GM18870 (cell line): ENCODE measurements at regions not wholly inside any gene's neighbourhood (a gene's known extent, or its start where the extent isn't known, plus 50 kb on each side); places are given as distances from the start of the nearest gene placed in this dataset.
"Not testable (repeated sequence)": the region's sequence is repeated elsewhere in the genome, so short reads cannot be mapped to it uniquely, and the experiment has no call there.

Source experiments
- ATAC-seq: cut with Tn5 transposase; IDR thresholded peaks from one replicate; pipeline ENCODE4 v1.9.1; 2021; ENCODE audit warnings: moderate library complexity; ENCODE audit not compliant: unreplicated experiment

DNA sequence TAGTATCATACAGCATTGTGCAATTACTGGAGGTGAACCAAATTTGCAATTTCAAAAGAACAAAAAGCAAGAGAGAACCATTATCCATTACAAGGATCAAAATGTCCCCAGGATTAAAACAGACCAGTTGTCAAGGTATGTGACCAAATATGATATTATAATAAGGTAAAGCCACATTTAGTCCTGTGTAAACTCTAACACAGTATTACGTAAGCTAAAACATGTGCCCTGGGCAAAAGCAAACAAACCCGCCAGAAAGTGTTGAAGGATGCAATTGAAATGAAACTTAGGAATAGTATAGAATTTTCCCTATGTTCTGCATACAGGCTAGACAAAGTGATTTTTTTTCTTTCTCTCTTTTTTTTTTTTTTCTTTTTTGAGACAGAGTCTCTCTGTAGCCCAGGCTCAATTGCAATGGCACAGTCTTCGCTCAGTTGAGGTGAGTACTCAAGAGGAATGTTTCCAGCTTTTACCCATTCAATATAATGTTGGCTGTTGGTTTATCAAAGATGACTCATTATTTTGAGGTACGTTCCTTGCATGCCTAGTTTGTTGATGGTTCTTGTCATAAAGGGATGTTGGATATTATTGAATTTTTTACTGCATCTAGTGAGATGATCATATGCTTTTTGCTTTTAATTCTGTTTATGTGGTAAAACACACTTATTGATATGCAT, 137.1 kb upstream of the FOXG1 start:
- ATAC-seq, result no peak

DNA sequence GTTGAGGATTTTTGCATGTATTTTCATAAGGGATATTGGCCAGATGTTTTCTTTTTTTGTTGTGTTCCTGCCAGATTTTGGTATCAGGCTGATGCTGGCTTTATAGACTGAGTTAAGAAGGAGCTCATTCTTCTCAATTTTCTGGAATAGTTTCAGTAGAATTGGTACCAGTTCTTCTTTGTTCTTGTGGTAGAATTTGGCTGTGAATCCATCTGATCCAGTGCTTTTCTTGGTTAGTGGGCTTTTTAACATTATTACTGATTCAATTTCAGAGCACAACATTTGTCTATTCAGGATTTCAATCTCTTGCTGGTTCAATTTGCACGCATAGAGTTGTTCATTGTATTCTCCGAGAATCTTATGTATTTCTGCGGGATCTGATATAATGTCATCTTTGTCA, 136.5 kb upstream of the FOXG1 start:
- no peak for ATAC-seq

DNA sequence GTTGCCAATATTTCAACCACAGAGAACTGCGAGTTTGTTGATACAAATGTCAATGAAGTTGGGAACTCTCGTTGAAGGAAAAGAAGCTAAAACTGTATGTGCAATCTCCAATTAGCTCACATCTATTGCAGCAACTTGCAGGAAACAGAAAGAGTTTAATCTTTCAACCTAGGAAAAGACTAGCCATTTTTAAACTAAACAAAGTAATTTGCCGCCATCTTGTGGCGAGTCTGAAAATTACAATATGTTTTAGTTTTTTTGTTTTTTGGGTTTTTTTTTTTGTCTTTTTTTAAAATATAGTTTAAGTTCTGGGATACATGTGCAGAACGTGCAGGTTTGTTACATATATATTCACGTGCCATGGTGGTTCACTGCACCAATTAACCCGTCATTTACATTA, 131.2 kb upstream of the FOXG1 start:
- ATAC-seq, result no peak

DNA sequence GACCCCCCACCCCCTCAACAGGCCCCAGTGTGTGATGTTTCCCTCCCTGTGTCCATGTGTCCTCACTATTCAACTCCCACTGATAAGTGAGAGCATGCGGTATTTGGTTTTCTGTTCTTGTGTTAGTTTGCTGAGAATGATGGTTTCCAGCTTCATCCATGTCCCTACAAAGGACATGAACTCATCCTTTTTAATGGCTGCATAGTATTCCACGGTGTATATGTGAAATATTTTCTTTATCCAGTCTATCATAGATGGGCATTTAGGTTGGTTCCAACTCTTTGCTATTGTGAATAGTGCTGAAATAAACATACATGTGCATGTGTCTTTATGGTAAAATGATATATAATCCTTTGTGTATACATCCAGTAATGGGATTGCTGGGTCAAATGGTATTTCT, 130.8 kb upstream of the FOXG1 start:
- not testable (repeated sequence) for ATAC-seq

DNA sequence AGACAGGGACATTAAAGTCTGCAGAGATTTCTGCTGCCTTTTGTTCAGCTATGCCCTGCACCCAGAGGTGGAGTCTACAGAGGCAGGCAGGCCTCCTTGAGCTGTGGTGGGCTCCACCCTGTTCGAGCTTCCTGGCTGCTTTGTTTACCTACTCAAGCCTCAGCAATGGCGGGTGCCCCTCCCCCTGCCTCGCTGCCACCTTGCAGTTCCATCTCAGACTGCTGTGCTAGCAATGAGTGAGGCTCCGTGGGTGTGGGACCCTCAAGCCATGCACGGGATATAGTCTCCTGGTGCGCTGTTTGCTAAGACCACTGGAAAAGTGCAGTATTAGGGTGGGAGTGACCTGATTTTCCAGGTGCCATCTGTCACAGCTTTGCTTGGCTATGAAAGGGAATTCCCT, 125.4 kb upstream of the FOXG1 start:
- ATAC-seq, result not testable (repeated sequence)

DNA sequence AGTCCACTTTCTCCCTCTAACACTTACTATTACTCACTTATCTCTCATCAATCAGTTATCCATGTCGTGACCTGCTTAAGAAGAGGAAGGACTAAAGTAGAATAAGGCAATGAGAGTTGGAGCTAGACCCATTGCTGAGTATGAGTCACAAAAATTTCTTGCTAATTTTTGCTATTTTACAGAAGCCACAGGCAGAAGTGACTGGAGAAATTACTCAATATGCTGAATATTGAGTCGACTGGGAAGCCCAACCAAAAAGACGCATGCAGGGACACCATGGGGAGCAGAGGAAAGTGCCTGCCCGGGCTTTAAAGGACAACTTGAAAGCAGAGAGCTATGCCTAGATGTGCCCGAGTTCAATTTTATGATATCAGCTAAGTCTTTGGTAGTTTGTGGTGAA, 115.4 kb upstream of the FOXG1 start:
- ATAC-seq, result no peak

DNA sequence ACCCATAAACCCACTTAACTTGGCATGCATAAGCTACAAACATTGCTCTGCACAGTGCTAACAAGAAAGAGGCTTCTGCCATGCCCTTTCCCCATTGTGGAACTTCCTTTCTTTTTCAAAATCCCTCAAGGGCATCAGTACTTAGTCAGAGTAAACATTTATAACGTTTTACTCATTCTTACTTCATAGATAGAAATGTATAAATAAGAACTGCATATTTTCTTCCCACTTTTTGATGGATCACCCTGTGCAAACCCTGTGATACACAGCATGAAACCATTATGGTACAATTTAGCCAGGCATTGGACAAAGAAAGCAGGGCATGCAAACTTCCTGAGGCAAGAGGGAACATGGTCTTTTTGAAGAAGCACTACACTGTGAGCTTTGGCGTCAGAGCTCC, 113.8 kb upstream of the FOXG1 start:
- no peak for ATAC-seq

DNA sequence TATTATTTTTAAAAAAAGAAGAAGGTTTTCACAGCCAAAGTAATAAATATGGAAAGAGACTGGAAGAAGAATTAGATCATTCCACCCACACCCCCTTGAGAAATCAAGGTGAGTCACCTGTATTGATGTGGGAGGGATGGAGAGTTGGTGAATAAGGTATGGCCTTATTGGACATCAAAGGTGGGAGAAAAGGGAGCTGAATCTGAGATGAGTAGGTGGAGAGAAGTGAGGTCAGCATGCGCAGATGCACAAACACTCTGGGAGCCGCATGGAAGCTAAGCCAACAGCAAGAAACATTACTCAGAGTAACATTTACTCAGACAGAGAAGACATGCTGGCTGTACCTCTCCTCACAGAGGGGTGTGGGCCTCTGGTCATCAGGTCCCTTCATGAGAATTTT, 113.1 kb upstream of the FOXG1 start:
- no peak for ATAC-seq

DNA sequence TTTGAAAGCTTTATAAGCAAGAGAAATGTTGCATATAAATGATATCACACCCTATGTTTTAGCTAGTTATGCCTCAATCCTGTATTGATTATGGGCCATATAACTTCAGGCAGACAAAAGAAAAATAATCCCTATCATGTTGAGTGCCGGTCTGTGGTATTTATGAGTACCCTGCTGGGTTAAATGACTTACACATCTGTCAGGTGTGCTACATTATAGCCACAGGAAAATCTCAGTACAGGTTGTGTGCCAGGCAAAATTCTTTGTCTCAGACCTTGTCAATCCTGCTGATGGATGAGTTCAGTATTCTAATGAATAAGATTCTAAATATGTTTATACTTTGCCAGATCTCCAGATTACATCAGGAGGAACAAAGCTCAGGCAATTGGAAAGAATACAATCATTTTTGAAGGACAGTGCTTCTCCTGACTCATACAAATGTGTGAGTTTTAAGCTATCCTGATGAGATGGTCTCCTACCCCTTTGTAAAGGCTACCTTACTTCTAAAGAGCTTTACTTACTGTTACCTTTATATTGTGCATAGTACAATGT, 109.8 kb upstream of the FOXG1 start:
- ATAC-seq, result no peak

DNA sequence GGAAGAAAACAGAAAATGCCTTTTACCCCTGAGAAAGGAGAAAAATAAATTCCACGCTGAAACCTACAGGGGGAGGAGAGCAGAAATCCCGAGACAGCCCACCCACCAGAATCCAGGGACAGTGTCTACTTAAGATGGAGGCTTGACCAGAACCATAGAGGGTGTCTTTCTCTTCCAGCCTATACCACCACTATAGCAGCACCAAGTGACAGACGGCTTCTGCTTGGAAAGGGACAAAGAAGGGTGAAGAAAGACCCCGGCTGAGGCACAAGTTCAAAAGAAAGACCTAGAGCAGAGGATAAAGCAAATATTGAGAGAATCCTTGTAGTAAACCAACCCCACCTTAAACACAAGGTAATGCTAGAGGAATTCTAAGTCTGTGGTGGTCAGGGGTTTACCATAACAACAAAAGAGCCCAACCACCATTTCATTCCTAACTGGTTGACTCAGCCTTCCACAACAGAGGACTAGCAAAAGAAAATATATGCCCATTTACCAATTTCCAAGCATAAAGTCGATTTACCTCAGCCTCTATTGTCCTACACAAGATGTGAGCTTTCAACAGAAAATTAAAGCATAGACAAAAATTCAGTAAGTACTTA, 105.3 kb upstream of the FOXG1 start:
- ATAC-seq, result no peak

DNA sequence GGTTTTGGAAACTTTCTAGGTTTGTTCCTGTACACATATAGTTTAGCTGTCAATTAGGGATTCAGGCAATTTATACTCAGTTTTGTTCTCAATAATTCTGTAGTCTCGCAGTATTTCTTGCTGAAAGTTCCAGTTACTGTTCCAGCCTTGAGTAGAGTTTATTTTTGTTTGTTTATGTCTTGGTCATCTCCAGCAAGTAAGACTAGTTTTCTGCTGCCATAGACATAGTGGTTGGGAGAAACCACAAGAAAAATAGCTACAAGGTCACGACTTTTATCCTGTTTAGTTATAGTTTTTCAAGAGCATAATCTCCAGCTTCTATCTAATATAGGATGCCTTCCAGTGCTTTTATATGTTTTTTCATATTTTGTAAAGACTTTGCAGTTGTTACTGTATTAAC, 99.6 kb upstream of the FOXG1 start:
- no peak for ATAC-seq

DNA sequence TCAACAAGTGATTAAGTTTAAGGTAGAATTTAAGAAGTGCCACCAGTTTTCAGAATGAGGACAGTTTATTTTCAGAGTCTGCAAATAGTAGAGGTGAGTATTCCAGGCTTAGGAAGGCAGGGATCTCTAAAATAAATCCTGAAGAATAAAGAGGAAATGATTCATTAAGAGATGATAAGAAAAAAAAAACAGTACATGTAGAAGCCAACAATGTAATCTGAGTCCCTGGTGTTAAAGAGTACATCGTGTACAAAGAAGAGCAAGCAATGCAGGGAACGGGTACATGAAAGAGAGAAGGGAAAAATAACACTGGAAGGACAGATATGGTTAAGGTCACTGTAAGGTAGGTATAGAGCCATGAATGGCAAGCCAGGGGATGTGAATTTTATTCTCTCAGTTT, 95.2 kb upstream of the FOXG1 start:
- ATAC-seq, result no peak

DNA sequence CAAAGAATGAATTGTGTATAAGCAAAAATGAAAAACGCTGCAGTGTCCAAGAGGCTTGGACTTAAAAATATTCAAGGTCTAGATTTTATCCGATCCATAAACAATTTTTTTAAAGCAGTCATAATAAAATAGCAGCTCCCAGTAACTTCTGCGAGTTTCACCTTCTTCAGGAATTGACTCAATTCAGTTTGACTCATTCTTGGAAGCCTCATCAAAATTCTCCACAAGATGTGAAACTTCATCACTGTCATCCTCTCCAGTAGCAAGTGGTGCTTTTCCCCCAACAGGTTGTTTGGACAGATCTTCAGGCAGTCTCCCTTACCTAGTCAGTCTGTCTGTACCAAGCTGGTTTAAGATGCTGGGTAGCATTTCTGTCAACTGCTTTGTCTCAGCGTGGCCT, 93.5 kb upstream of the FOXG1 start:
- ATAC-seq, result no peak

DNA sequence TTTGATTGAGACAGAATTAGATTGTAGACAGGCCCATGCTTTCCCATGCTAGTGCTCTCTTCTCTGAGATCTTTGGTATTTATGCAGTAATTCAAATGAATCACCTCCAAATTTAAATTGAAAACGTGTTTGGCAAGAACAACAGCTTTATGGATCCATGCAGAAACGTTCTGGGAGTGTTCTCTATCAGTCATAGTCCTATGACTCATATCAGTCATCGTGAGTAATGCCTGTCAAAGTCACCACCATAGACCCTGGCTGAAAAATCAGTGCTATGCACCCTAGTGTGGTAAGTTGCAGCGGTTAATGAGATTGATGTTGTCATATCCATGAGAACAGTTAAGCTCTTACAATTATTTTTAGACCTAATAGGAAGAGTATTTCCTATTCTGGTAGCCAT, 90.1 kb upstream of the FOXG1 start:
- ATAC-seq, result peak; percentile 43

DNA sequence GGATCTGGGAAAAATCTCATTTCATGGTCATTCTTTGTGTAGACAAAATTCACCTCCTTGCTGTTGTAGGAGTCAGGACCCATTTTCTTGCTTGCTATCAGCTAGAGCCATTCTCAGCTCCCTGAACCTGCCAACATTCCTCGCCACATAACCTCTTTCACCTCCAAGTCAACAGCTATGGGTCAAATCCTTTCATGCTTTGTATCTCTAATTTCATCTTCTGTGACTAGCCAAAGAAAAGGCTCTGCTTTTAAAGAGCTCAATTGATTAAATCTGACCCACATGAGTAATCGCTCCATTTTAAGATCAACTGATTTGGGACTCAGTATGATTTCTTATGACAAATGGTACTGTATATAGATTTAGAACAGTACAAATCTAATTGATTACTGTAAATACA, 89.2 kb upstream of the FOXG1 start:
- no peak for ATAC-seq

DNA sequence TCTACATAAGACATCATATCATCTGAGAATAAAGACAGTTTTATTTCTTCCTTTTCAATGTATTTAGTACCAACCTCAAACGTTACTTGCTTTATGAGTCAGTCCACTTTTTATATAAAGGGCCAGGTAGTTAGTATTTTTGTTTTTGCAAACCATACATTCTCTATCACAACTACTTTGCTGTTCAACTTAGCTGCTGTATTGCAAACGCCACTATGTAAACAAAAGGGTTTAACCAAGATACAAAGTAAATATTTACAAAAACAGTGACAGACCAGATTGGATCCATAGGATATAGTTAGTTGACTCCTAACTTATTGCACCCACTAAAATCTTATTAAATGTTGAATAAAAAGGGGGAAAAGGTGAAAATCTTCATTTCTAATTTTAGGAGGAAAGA, 87.7 kb upstream of the FOXG1 start:
- ATAC-seq, result no peak

DNA sequence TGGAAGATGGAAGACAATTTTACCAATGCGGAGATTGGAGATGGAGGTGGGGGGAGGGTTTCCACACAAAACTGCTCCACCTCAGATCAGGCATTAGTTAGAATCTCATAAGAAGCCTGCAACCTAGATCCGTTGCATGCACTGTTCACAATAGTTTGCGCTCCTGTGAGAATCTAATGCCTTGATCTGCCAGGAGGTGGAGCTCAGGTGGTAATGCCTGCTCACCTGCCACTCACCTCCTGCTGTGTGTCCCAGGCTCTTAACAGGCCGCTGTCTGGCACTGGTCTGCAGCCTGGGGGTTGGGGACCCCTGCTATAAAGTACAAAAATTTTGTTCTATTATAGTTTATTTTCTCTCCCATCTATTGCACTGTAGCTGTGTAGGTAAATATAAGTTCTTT, 84.9 kb upstream of the FOXG1 start:
- no peak for ATAC-seq

DNA sequence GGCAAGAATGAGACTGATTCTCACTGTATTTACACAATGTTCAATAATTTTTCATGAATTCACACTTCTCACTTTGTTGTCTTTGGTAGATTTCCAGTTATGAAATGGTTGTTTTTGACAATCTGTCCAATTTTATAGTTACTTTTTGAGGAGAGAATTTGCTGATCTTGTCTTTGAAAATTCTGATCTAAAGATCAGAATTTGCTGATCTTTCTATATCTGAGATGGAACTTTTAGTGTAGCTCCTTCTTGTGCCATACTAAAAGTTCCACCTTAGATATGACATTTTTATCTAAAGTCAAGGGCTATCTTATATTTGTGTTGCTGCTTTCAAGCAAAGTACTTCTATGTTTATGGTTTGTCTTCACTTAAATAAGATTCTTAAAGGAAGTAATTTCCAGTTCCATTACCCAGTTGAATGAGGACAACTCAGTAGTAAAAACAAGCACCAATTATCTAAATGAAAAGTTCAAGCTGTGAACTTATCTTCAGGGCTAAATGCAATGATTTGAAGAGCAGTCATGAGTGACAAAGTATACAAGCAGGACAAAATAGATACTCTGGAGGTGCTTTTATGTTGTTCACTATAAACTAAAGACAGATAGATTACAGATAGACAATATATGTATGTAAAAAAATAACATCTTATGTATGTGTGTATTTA, 76.4 kb upstream of the FOXG1 start:
- no peak for ATAC-seq

DNA sequence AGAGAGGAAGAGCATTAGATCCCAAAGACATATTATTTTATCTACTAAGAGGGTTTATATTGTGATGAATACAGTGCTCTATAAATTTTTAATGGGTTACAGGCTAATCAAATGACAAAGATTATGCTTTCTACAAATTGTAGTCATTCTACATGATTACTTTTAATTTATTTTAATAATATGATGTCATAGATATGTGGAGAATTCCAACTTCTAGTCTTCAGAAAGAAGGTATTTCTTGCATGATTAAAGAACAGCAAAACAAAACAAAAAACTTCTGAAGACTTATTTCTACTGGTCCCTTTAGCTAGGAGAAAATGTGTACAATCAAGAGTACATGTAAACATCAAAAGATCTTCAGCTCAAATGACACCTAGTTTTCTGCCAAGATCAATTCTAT, 71.5 kb upstream of the FOXG1 start:
- ATAC-seq, result no peak

DNA sequence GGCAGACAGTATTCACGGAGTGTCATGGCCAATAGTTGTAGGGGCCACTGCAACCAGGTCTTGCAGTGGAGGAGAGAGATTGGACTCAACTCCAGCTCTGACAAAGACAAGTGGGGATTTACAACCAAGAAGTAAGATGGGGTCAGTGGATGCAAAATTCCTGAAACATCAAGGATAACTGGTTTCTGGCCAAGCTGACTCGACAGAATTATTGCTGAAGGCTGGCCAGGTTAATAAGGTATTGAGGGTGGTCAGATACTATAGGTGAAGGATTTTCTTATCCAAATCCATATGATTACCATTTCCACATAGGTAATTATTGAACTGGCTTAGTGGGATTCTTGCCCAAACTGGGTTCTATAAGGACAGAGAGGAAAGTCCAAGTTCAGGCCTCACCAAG, 64.9 kb upstream of the FOXG1 start:
- no peak for ATAC-seq

DNA sequence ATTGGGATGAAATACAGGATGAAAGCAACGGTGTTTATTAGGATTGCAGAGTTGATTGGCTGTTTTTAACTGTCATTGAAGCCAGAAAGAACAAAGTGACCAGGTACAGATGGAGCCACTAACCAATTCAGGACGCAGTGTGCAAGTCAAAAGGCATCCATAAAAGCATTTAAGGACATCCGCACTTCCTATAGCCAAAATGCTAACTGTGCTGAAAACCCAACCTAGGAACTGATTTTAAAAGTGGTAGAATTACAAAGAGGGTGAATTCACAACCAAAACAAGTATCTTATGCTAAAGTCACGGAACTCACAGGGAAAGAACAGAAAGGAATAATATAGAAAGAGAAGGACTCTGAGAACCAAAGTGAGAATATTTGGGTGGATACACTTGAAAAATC, 63.1 kb upstream of the FOXG1 start:
- ATAC-seq, result no peak

DNA sequence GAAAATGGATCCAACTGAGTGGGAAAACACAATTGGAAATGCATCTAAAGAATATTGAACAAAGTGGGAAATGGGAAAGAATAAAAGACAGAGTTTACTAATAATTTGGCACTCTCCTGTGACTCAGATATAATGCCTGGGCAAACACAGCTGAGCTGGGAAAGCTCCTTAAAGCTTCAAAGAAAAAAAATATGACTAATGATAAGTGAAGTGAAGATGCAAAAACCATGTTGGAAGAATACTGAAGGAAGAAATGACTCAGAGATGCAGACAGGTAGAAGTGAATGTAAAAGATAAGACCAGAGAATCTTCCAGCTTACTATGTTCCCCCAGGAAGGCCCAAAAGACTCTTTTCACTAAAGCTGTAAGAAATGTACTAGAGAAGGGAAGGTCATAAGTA, 62.4 kb upstream of the FOXG1 start:
- ATAC-seq, result no peak
